Transverse colon (tissue), 4 donors: ENCODE measurements at regions not wholly inside any gene's neighbourhood (a gene's known extent, or its start where the extent isn't known, plus 50 kb on each side); places are given as distances from the start of the nearest gene placed in this dataset.

ENCODE experiments used
- DNase-seq: peaks from one replicate; pipeline ENCODE4 v3.0.0-alpha.2; 2019
- H3K27ac ChIP-seq, 4 donors: fragments of 200-600 bp; sonication (generic); 2 replicates each; pipeline ENCODE4 v1.5.1; 2016 to 2018; ENCODE audit warnings: inconsistent platforms in 4 of 4
- H3K27me3 ChIP-seq: fragments of 200-600 bp; sonication (generic); 2 replicates; pipeline ENCODE4 v1.5.1; 2017; ENCODE audit warnings: inconsistent platforms
- H3K36me3 ChIP-seq, 4 donors: fragments of 200-600 bp; sonication (generic); 2 replicates each; pipeline ENCODE4 v1.5.1; 2017 to 2019; ENCODE audit warnings: inconsistent platforms in 4 of 4
- H3K4me1 ChIP-seq, 4 donors: fragments of 200-600 bp; sonication (generic); 2 replicates each; pipeline ENCODE4 v1.5.1; 2017 to 2020; ENCODE audit warnings: inconsistent platforms in 4 of 4
- H3K4me3 ChIP-seq, 4 donors: fragments of 200-600 bp; sonication (generic); 1 replicate in 1 of 4; 2 replicates in 3 of 4; pipeline versions ENCODE4 v1.5.1 to v1.6.1; 2017 to 2019; ENCODE audit warnings: inconsistent platforms in 4 of 4
- H3K9me3 ChIP-seq, 2 donors: fragments of 200-600 bp; sonication (generic); 2 replicates each; pipeline ENCODE4 v1.5.1; 2017 to 2019; ENCODE audit warnings: inconsistent platforms in 2 of 2
- CTCF ChIP-seq, 5 experiments: fragments of 200-600 bp in 3 of 5; fragments of 450-650 bp in 2 of 5; sonication (generic) in 3 of 5; IDR thresholded peaks; 1 replicate in 2 of 5; 2 replicates in 3 of 5; pipeline ENCODE4 v1.5.1; 2016 to 2017; ENCODE audit warnings: antibody characterized with exemption in 5 of 5, inconsistent platforms in 3 of 5, mild to moderate bottlenecking in 2 of 5, moderate library complexity in 1 of 5
- EP300 ChIP-seq: sonication (generic); formaldehyde crosslinking; IDR thresholded peaks from one replicate; pipeline ENCODE4 v1.6.1; 2017; ENCODE audit warnings: antibody characterized with exemption, low read depth
- POLR2A ChIP-seq: fragments of 450-650 bp; IDR thresholded peaks from one replicate; pipeline ENCODE4 v1.6.1; 2016; ENCODE audit warnings: antibody characterized with exemption, mild to moderate bottlenecking, moderate library complexity
- POLR2AphosphoS5 ChIP-seq, 3 donors: sonication (generic); formaldehyde crosslinking; IDR thresholded peaks; one replicate each; pipeline ENCODE4 v1.6.1; 2016; ENCODE audit warnings: antibody characterized with exemption in 3 of 3
- WGBS, 2 donors: methylation state at CpG; one replicate each; pipeline ENCODE4 v1.1.5; 2018; ENCODE audit warnings: low coverage in 1 of 2; 5-methylcytosine and 5-hydroxymethylcytosine counted together
- in situ Hi-C, 4 donors: fragments of 200-750 bp; cut with MboI; loops; one replicate each; pipeline versions ENCODE4 v1.15.0 to v1.15.1; 2017; ENCODE audit warnings: low sequenced_read_pairs in 3 of 4, low pct_ligation_motif_present in 1 of 4, low pct_unique_long_range_greater_than_20kb in 1 of 4
- intact Hi-C: fragments of 100-400 bp; cut with DNase I; formaldehyde crosslinking; loops from one replicate; pipeline ENCODE4 v1.15.1; 2023; ENCODE audit warnings: low total_unique reads

- H3K4me1 ChIP-seq: no peaks in the 10 kb centered on the region
- H3K27me3 ChIP-seq: no peaks in the 10 kb centered on the region
- H3K27ac ChIP-seq: no peak overlapping the region
- no peak overlapping the region for H3K4me3 ChIP-seq
- H3K9me3 ChIP-seq: no peaks in the 10 kb centered on the region
- intact Hi-C loops: no loop called here
- H3K36me3 ChIP-seq: peaks cover 0 to 14% (median 7%) of the 10 kb centered on the region in 4 donors
- in situ Hi-C loops: no loop called here
- DNase-seq: no peak
- TF ChIP-seq POLR2AphosphoS5 (IDR thresholded peaks at IDR 0.05) (no peak), POLR2A (no peak), CTCF (IDR thresholded peaks at IDR 0.05) (no peak), EP300 (no peak)
These were observed 78.2 kb upstream of the UMPS start for GRCh38 chr3:124652009-124652408.

- H3K27me3 ChIP-seq: no peaks in the 10 kb centered on the region
- no peaks in the 10 kb centered on the region for H3K9me3 ChIP-seq
- TF ChIP-seq CTCF (IDR thresholded peaks at IDR 0.05) (no peak), EP300 (no peak), POLR2A (no peak), POLR2AphosphoS5 (IDR thresholded peaks at IDR 0.05) (no peak)
- intact Hi-C loops: no loop called here
- DNase-seq: no peak
- H3K27ac ChIP-seq: no peak overlapping the region
- WGBS, 2 donors: 81 to 91% methylated on average over 3 of the region's 3 CpGs
- H3K4me3 ChIP-seq: no peak overlapping the region
- H3K4me1 ChIP-seq: no peaks in the 10 kb centered on the region
- in situ Hi-C loops: no loop called here
- H3K36me3 ChIP-seq: peaks cover 0 to 25% (median 7%) of the 10 kb centered on the region in 4 donors
These were observed 77.0 kb upstream of the UMPS start for GRCh38 chr3:124653071-124653796.

DNA sequence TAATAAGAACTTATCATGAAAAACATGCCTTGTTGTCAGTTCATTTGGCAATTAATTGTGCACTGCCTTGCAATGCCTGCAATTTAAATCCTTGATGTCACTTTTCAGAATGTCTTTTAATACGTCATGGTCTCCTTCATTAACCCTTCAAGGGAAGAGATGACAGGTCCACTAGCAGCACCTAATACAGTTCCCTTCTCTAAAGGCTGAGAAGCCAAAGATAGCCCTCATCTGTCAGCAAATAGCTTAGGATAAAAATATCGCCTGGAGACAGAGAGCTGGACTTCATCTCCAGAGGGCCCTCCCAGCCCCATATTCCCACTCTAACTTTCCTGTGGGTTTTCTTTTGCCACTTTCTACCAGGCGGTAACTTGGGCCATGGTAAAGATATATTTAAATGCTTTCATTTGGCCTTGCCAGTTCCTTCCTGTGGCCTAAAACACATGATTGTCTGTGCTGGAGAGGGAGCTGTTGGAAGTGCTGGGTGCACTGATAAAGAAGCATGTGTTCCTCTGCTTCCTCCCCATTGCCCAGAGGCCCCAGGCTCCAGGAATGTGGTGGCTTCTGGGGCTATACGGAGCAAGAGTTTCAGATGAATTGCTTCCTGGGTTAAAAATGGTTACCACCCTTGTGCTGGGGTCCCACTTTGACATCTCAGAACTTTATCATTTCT, 76.3 kb upstream of the UMPS start:
- no peaks in the 10 kb centered on the region for H3K9me3 ChIP-seq
- H3K27ac ChIP-seq: no peak overlapping the region
- intact Hi-C loops: no loop called here
- H3K27me3 ChIP-seq: no peaks in the 10 kb centered on the region
- no peak for TF ChIP-seq EP300
- no peak for TF ChIP-seq POLR2AphosphoS5 (IDR thresholded peaks at IDR 0.05)
- TF ChIP-seq POLR2A: no peak
- TF ChIP-seq CTCF (IDR thresholded peaks at IDR 0.05): no peak
- peaks cover 0 to 32% (median 8%) of the 10 kb centered on the region in 4 donors for H3K36me3 ChIP-seq
- WGBS, 2 donors: 73 to 76% methylated on average over 3 to 4 of the region's 4 CpGs
- DNase-seq: no peak
- H3K4me1 ChIP-seq: no peaks in the 10 kb centered on the region
- no peak overlapping the region for H3K4me3 ChIP-seq
- in situ Hi-C loops: no loop called here

DNA sequence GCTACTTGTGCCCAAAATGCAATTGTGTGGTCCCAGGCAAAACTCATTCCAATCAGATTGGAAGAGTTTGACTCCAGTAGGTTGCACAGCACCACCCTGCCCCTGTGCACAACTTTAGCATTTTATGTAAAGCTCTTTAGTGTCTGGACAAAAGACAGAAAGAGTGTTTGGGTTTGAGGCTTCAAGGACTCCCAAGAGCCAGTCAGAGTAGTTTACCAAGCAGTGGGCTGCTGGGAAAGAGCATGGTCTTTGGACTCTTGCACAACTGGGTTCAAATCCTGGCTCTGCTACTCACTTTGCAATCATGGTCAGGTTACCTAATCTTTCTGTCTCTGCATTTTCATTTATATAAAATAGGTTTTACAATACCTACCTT, 75.8 kb upstream of the UMPS start:
- peaks cover 0 to 36% (median 10%) of the 10 kb centered on the region in 4 donors for H3K36me3 ChIP-seq
- TF ChIP-seq POLR2A: no peak
- TF ChIP-seq CTCF (IDR thresholded peaks at IDR 0.05): no peak
- TF ChIP-seq EP300: no peak
- no peak for TF ChIP-seq POLR2AphosphoS5 (IDR thresholded peaks at IDR 0.05)
- intact Hi-C loops: no loop called here
- DNase-seq: no peak
- H3K27me3 ChIP-seq: no peaks in the 10 kb centered on the region
- no peaks in the 10 kb centered on the region for H3K4me1 ChIP-seq
- no peak overlapping the region for H3K27ac ChIP-seq
- H3K4me3 ChIP-seq: no peak overlapping the region
- no peaks in the 10 kb centered on the region for H3K9me3 ChIP-seq
- in situ Hi-C loops: no loop called here
